GM12878 (cell line): ENCODE measurements at regions not wholly inside any gene's neighbourhood (a gene's known extent, or its start where the extent isn't known, plus 50 kb on each side); places are given as distances from the start of the nearest gene placed in this dataset.

ENCODE experiments used
- ATAC-seq: fragments of 200-7000 bp; cut with Tn5 transposase; 3 replicates; pipeline ENCODE4 v1.9.1; 2020; ENCODE audit warnings: mild to moderate bottlenecking, moderate library complexity
- BruUV-seq: library from RNA; stranded (reverse); fragments of 400-500 nt; replicated peaks from 2 replicates; lab custom pipeline; 2021; lab: Mats Ljungman, UMichigan
- CTCF ChIA-PET: fragments of 300-600 bp; sonication (Branson Sonifier 250); formaldehyde crosslinking; extraction: SDS; loops from one replicate; lab custom pipeline; 2021; ENCODE audit warnings: inconsistent platforms; lab: Yijun Ruan, JAX
- POLR2A ChIA-PET: fragments of 350-600 bp; formaldehyde crosslinking; extraction: SDS; loops from one replicate; lab custom pipeline; 2021; ENCODE audit warnings: inconsistent platforms; lab: Charles Lee
- RAD21 ChIA-PET: fragments of 300-600 bp; sonication (Branson Sonifier 250); formaldehyde crosslinking; loops from one replicate; lab custom pipeline; 2023; ENCODE audit warnings: antibody characterized with exemption; ENCODE audit not compliant: unreplicated experiment; lab: Charles Lee
- SMC1A ChIA-PET: fragments of 300-600 bp; sonication (Branson Sonifier 250); formaldehyde crosslinking; loops from one replicate; lab custom pipeline; 2023; ENCODE audit not compliant: unreplicated experiment, uncharacterized antibody; lab: Charles Lee
- DNase-seq: peaks from one replicate; pipeline ENCODE4 v3.0.0-alpha.2; 2011; ENCODE audit warnings: low read depth, low spot score
- FAIRE-seq: peaks from 3 replicates; lab custom pipeline; 2011; peaks lifted over from hg19 to GRCh38; lab: Jason Lieb, UNC
- H2AFZ ChIP-seq: 2 replicates; pipeline ENCODE4 v1.6.0; 2011; ENCODE audit warnings: low read depth, low read length, control low read depth; ENCODE audit not compliant: control insufficient read depth
- H3K27ac ChIP-seq: 2 replicates; pipeline ENCODE4 v1.5.1; 2011; ENCODE audit warnings: control low read depth; ENCODE audit not compliant: control insufficient read depth, insufficient read depth
- H3K27me3 ChIP-seq, 2 experiments: replicated peaks in 1 of 2; 2 replicates each; pipeline versions ENCODE4 v1.6.0 to v1.6.1; 2011; ENCODE audit warnings: low read length in 1 of 2; ENCODE audit not compliant: control insufficient read depth in 2 of 2, insufficient read depth in 2 of 2
- H3K36me3 ChIP-seq, 2 experiments: 2 replicates each; pipeline ENCODE4 v1.5.1; 2011; ENCODE audit warnings: low read length in 1 of 2; ENCODE audit not compliant: control insufficient read depth in 2 of 2, insufficient read depth in 2 of 2
- H3K4me1 ChIP-seq: 2 replicates; pipeline ENCODE4 v1.6.1; 2011; ENCODE audit warnings: mild to moderate bottlenecking, low read length, moderate library complexity, mixed read lengths; ENCODE audit not compliant: control insufficient read depth, insufficient read depth
- H3K4me2 ChIP-seq: 2 replicates; pipeline ENCODE4 v1.6.0; 2011; ENCODE audit warnings: control low read depth; ENCODE audit not compliant: control insufficient read depth, insufficient read depth
- H3K4me3 ChIP-seq: fragments of 200-600 bp; sonication (generic); 2 replicates; pipeline ENCODE4 v1.5.1; 2016
- H3K79me2 ChIP-seq: 2 replicates; pipeline ENCODE4 v1.6.0; 2011; ENCODE audit warnings: low read length; ENCODE audit not compliant: control insufficient read depth, insufficient read depth
- H3K9ac ChIP-seq: 2 replicates; pipeline ENCODE4 v1.8.0; 2011; ENCODE audit warnings: low read length, control low read depth, mixed read lengths; ENCODE audit not compliant: control insufficient read depth, insufficient read depth
- H3K9me3 ChIP-seq: replicated peaks from 3 replicates; pipeline ENCODE4 v1.5.1; 2011; ENCODE audit warnings: mild to moderate bottlenecking, low read length; ENCODE audit not compliant: control insufficient read depth, insufficient read depth
- H4K20me1 ChIP-seq: 2 replicates; pipeline ENCODE4 v1.6.0; 2011; ENCODE audit not compliant: control insufficient read depth, insufficient read depth
- CEBPB ChIP-seq, 2 experiments: fragments of 150-350 bp in 1 of 2; IDR thresholded peaks; 2 replicates each; pipeline ENCODE4 v1.6.1; 2012 to 2014; ENCODE audit warnings: low read depth in 2 of 2, low read length in 2 of 2, borderline replicate concordance in 1 of 2, inconsistent platforms in 1 of 2
- DPF2 ChIP-seq: fragments of 450-650 bp; IDR thresholded peaks from 2 replicates; pipeline ENCODE4 v1.6.1; 2017; ENCODE audit warnings: mild to moderate bottlenecking
- ETV6 ChIP-seq, 2 experiments: fragments of 450-650 bp in 1 of 2; IDR thresholded peaks in 1 of 2; conservative IDR thresholded peaks in 1 of 2; 2 replicates each; pipeline ENCODE4 v1.6.1; 2014; ENCODE audit warnings: antibody characterized with exemption in 1 of 2, borderline replicate concordance in 1 of 2, low read depth in 1 of 2, mild to moderate bottlenecking in 1 of 2, moderate library complexity in 1 of 2
- GATAD2B ChIP-seq: fragments of 450-650 bp; conservative IDR thresholded peaks from 2 replicates; pipeline ENCODE4 v1.6.1; 2017; ENCODE audit warnings: low read depth, mild to moderate bottlenecking, moderate library complexity
- PML ChIP-seq: IDR thresholded peaks from 2 replicates; pipeline ENCODE4 v1.6.1; 2012; ENCODE audit warnings: low read length, inconsistent platforms
- SIX5 ChIP-seq: IDR thresholded peaks from 2 replicates; pipeline ENCODE4 v1.6.1; 2011; ENCODE audit warnings: mild to moderate bottlenecking, low read depth, low read length, moderate library complexity; ENCODE audit not compliant: severe bottlenecking
- STAT3 ChIP-seq: IDR thresholded peaks from 2 replicates; pipeline ENCODE4 v1.6.1; 2011; ENCODE audit warnings: low read depth, low read length, improper control_type of control experiment
- SUPT20H ChIP-seq: IDR thresholded peaks from 2 replicates; pipeline ENCODE4 v1.6.1; 2011; ENCODE audit warnings: low read depth, mild to moderate bottlenecking, low read length, moderate library complexity, borderline replicate concordance; ENCODE audit not compliant: control insufficient read depth
- ZZZ3 ChIP-seq: IDR thresholded peaks from 2 replicates; pipeline ENCODE4 v1.6.1; 2011; ENCODE audit warnings: low read depth; ENCODE audit not compliant: control insufficient read depth, insufficient read length
- WGBS: methylation state at CpG from one replicate; pipeline ENCODE4 v1.1.6; 2016; ENCODE audit warnings: low lambda C conversion rate; ENCODE audit not compliant: insufficient replicate concordance, insufficient coverage; ENCODE audit errors: missing lambda C conversion rate; 5-methylcytosine and 5-hydroxymethylcytosine counted together
- in situ Hi-C: fragments of 300-500 bp; cut with MboI; formaldehyde crosslinking; loops from 9 replicates; pipeline ENCODE4 v1.14.3; 2018; ENCODE audit warnings: mixed read lengths
- intact Hi-C: fragments of 100-400 bp; cut with micrococcal nuclease; formaldehyde crosslinking; loops from one replicate; pipeline ENCODE4 v1.14.2; 2022; ENCODE audit not compliant: unreplicated experiment
- TF ChIP-seq, protein P1 (sequence below): IDR thresholded peaks from 2 replicates; pipeline ENCODE4 v1.6.1; 2011; ENCODE audit warnings: low read depth, low read length, improper control_type of control experiment, borderline replicate concordance
- TF ChIP-seq, protein P2 (sequence below): fragments of 450-650 bp; IDR thresholded peaks from 2 replicates; pipeline ENCODE4 v1.6.1; 2016; ENCODE audit warnings: mild to moderate bottlenecking
- TF ChIP-seq, protein P3 (sequence below), 3 experiments: IDR thresholded peaks in 2 of 3; conservative IDR thresholded peaks in 1 of 3; 2 replicates each; pipeline ENCODE4 v1.5.1; 2011; ENCODE audit warnings: low read depth in 3 of 3, low read length in 3 of 3, mild to moderate bottlenecking in 3 of 3, control low read depth in 2 of 3, moderate library complexity in 2 of 3, inconsistent platforms in 1 of 3, mixed read lengths in 1 of 3; ENCODE audit not compliant: control insufficient read depth in 2 of 3, insufficient read depth in 1 of 3; ENCODE audit errors: extremely low read depth in 1 of 3
- TF ChIP-seq, protein P4 (sequence below): IDR thresholded peaks from 2 replicates; pipeline ENCODE4 v1.6.1; 2011; ENCODE audit warnings: mild to moderate bottlenecking, low read depth, low read length, moderate library complexity; ENCODE audit not compliant: insufficient replicate concordance

DNA sequence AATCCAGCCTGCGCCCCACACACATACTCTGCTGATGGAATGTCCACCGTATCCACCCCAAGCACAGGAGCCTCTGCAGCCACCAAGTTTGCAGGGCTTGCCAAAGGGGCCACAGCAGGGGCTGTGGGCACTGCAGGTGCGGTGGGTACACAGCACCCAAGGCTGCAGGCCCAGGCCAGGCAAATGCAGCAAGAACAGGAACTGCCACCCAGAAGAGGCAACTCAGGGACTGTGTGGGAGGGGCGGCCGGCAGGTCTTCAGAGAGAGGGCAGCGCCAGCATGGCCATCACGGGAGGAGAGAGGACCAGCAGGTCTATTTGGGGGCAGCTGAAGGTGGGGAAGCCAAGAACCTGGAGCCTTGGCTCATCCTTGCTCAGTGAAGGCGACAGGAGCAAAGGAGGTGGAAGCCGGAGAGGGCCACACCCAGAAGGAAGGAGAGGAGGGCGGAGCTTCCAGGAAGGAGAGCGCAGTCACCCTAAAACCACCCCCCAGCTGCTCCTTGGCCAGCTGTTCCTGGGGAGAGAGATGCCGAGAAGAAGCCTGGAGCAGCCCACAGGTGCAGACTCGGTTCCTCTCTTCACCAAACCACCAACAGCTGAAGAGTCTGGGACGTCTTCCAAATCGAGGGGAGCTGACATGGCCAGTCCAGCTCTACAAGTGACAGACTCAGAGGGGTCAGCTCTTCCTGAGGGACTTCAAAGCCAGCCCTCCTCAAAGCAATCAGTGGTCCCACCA lies 265.1 kb upstream of the CDYL start (continued):
- TF ChIP-seq, protein P1, sequence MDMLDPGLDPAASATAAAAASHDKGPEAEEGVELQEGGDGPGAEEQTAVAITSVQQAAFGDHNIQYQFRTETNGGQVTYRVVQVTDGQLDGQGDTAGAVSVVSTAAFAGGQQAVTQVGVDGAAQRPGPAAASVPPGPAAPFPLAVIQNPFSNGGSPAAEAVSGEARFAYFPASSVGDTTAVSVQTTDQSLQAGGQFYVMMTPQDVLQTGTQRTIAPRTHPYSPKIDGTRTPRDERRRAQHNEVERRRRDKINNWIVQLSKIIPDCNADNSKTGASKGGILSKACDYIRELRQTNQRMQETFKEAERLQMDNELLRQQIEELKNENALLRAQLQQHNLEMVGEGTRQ = no peak
- TF ChIP-seq, protein P2, sequence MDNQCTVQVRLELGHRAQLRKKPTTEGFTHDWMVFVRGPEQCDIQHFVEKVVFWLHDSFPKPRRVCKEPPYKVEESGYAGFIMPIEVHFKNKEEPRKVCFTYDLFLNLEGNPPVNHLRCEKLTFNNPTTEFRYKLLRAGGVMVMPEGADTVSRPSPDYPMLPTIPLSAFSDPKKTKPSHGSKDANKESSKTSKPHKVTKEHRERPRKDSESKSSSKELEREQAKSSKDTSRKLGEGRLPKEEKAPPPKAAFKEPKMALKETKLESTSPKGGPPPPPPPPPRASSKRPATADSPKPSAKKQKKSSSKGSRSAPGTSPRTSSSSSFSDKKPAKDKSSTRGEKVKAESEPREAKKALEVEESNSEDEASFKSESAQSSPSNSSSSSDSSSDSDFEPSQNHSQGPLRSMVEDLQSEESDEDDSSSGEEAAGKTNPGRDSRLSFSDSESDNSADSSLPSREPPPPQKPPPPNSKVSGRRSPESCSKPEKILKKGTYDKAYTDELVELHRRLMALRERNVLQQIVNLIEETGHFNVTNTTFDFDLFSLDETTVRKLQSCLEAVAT = no peak
- no peak for TF ChIP-seq STAT3
- TF ChIP-seq, protein P3, sequence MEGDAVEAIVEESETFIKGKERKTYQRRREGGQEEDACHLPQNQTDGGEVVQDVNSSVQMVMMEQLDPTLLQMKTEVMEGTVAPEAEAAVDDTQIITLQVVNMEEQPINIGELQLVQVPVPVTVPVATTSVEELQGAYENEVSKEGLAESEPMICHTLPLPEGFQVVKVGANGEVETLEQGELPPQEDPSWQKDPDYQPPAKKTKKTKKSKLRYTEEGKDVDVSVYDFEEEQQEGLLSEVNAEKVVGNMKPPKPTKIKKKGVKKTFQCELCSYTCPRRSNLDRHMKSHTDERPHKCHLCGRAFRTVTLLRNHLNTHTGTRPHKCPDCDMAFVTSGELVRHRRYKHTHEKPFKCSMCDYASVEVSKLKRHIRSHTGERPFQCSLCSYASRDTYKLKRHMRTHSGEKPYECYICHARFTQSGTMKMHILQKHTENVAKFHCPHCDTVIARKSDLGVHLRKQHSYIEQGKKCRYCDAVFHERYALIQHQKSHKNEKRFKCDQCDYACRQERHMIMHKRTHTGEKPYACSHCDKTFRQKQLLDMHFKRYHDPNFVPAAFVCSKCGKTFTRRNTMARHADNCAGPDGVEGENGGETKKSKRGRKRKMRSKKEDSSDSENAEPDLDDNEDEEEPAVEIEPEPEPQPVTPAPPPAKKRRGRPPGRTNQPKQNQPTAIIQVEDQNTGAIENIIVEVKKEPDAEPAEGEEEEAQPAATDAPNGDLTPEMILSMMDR (IDR thresholded peaks at IDR 0.05 in 2 of 3, conservative IDR thresholded peaks at IDR 0.05 in 1 of 3; ENCODE audit: control insufficient read depth in 2 of 3, extremely low read depth in 1 of 3, insufficient read depth in 1 of 3, low read depth in 3 of 3, low read length in 3 of 3) = no peak

DNA sequence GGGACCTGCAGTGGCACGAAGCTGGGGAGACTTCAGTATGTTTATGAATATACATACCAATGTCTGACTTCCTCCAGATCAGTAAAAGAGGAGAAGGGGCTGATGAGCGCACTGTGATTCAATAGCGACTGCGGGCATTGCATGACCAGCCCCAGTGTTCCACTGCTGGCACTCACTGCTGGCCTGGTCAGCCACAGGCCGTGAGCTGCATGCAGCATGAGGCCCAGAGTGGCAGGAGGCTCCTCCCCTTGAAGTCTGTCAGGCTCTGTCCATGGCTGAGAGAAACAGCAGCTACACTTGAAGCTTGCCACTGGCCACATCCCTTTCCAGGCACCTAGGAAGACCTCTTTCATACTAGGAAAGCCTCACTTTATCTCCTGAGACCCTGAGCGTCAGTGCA lies 265.9 kb upstream of the CDYL start:
- no peak overlapping the region for H3K4me3 ChIP-seq
- WGBS = 11% methylated on average over 6 of the region's 6 CpGs
- no peak overlapping the region for H3K4me2 ChIP-seq
- no peaks in the 10 kb centered on the region for H3K36me3 ChIP-seq
- no TSS peak for BruUV-seq
- no peaks in the 10 kb centered on the region for H3K27me3 ChIP-seq
- no peaks in the 10 kb centered on the region for H3K9me3 ChIP-seq
- H3K4me1 ChIP-seq = no peaks in the 10 kb centered on the region
- FAIRE-seq (no peak), DNase-seq (no peak), ATAC-seq (no peak)
- ChIA-PET POLR2A (no interaction called here), SMC1A (no interaction called here), RAD21 (no interaction called here), CTCF (no interaction called here)
- no peak overlapping the region for H3K27ac ChIP-seq
- H4K20me1 ChIP-seq = no peaks in the 10 kb centered on the region
- no peaks in the 10 kb centered on the region for H3K79me2 ChIP-seq
- no peak overlapping the region for H3K9ac ChIP-seq
- in situ Hi-C loops (no loop called here), intact Hi-C loops (no loop called here)
- TF ChIP-seq ETV6 (conservative IDR thresholded peaks at IDR 0.05 in 1 of 2, IDR thresholded peaks at IDR 0.05 in 1 of 2; ENCODE audit: borderline replicate concordance in 1 of 2, low read depth in 1 of 2) (no peak), PML (no peak), SIX5 (no peak), DPF2 (no peak), ZZZ3 (no peak), GATAD2B (no peak), SUPT20H (no peak), CEBPB (IDR thresholded peaks at IDR 0.05; ENCODE audit: borderline replicate concordance in 1 of 2, low read depth in 2 of 2, low read length in 2 of 2) (no peak)
- TF ChIP-seq, protein P4, sequence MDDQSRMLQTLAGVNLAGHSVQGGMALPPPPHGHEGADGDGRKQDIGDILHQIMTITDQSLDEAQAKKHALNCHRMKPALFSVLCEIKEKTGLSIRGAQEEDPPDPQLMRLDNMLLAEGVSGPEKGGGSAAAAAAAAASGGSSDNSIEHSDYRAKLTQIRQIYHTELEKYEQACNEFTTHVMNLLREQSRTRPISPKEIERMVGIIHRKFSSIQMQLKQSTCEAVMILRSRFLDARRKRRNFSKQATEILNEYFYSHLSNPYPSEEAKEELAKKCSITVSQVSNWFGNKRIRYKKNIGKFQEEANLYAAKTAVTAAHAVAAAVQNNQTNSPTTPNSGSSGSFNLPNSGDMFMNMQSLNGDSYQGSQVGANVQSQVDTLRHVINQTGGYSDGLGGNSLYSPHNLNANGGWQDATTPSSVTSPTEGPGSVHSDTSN = no peak
- H2AFZ ChIP-seq = no peak overlapping the region
